Neuronal stem cell (in vitro differentiated cells): ENCODE measurements at regions not wholly inside any gene's neighbourhood (a gene's known extent, or its start where the extent isn't known, plus 50 kb on each side); places are given as distances from the start of the nearest gene placed in this dataset.

Experiments
- DNase-seq: peaks from one replicate; pipeline ENCODE4 v3.0.0-alpha.2; 2013; ENCODE audit warnings: low spot score
- H2AFZ ChIP-seq: one replicate; pipeline ENCODE4 v1.6.1; 2013; ENCODE audit warnings: mild to moderate bottlenecking, low read length, inconsistent platforms
- H2AK5ac ChIP-seq: 2 replicates; pipeline ENCODE4 v1.6.1; 2013; ENCODE audit warnings: low read depth, mild to moderate bottlenecking, inconsistent platforms, low read length, moderate library complexity, mixed read lengths
- H2BK120ac ChIP-seq: 2 replicates; pipeline ENCODE4 v1.6.1; 2013; ENCODE audit warnings: low read depth, mild to moderate bottlenecking, inconsistent platforms, low read length, moderate library complexity, mixed read lengths
- H2BK12ac ChIP-seq: one replicate; pipeline ENCODE4 v1.6.1; 2013; ENCODE audit warnings: low read length, inconsistent platforms
- H2BK15ac ChIP-seq: 2 replicates; pipeline ENCODE4 v1.6.1; 2013; ENCODE audit warnings: mild to moderate bottlenecking, low read length, inconsistent platforms, mixed read lengths
- H2BK5ac ChIP-seq: one replicate; pipeline ENCODE4 v1.6.1; 2013; ENCODE audit warnings: inconsistent platforms, mild to moderate bottlenecking, low read length, moderate library complexity
- H3K14ac ChIP-seq: one replicate; pipeline ENCODE4 v1.6.1; 2013; ENCODE audit warnings: low read length, inconsistent platforms
- H3K18ac ChIP-seq: 2 replicates; pipeline ENCODE4 v1.6.1; 2013; ENCODE audit warnings: low read length, inconsistent platforms
- H3K23ac ChIP-seq: 2 replicates; pipeline ENCODE4 v1.6.1; 2013; ENCODE audit warnings: low read depth, mild to moderate bottlenecking, mixed read lengths, low read length, inconsistent platforms; ENCODE audit not compliant: poor library complexity
- H3K27ac ChIP-seq: replicated peaks from 3 replicates; pipeline ENCODE4 v1.5.1; 2013; ENCODE audit warnings: low read length, inconsistent platforms
- H3K27me3 ChIP-seq, 3 experiments: 2 replicates each; pipeline ENCODE4 v1.6.1; 2013; ENCODE audit warnings: low read length in 3 of 3, mild to moderate bottlenecking in 2 of 3, inconsistent platforms in 1 of 3, low read depth in 1 of 3, mixed read lengths in 1 of 3, moderate library complexity in 1 of 3; ENCODE audit not compliant: control insufficient read depth in 3 of 3, insufficient read depth in 3 of 3
- H3K36me3 ChIP-seq, 2 donors: replicated peaks in 1 of 2; 2 replicates each; pipeline ENCODE4 v1.6.1; 2013; ENCODE audit warnings: low read length in 2 of 2; ENCODE audit not compliant: control insufficient read depth in 2 of 2, insufficient read depth in 2 of 2
- H3K4ac ChIP-seq: 2 replicates; pipeline ENCODE4 v1.6.1; 2013; ENCODE audit warnings: inconsistent platforms, mild to moderate bottlenecking, low read length, moderate library complexity
- H3K4me1 ChIP-seq, 2 donors: 1 replicate in 1 of 2; 2 replicates in 1 of 2; pipeline ENCODE4 v1.6.1; 2013; ENCODE audit warnings: low read length in 2 of 2, low read depth in 1 of 2; ENCODE audit not compliant: control insufficient read depth in 2 of 2, insufficient read depth in 1 of 2
- H3K4me2 ChIP-seq: one replicate; pipeline ENCODE4 v1.6.1; 2013; ENCODE audit warnings: mild to moderate bottlenecking, low read length, inconsistent platforms; ENCODE audit not compliant: insufficient read depth, poor library complexity, severe bottlenecking
- H3K4me3 ChIP-seq, 2 donors: 2 replicates each; pipeline ENCODE4 v1.5.1; 2013; ENCODE audit warnings: low read length in 2 of 2, mild to moderate bottlenecking in 2 of 2, inconsistent platforms in 1 of 2, moderate library complexity in 1 of 2
- H3K79me1 ChIP-seq: one replicate; pipeline ENCODE4 v1.6.1; 2013; ENCODE audit warnings: low read depth, mild to moderate bottlenecking, inconsistent platforms, low read length, moderate library complexity
- H3K9ac ChIP-seq: one replicate; pipeline ENCODE4 v1.6.1; 2013; ENCODE audit warnings: mild to moderate bottlenecking, low read depth, low read length, inconsistent platforms; ENCODE audit not compliant: poor library complexity
- H3K9me3 ChIP-seq, 2 donors: replicated peaks in 1 of 2; 2 replicates each; pipeline versions ENCODE3 to v1.6.1; 2013; ENCODE audit warnings: low read length in 2 of 2, mild to moderate bottlenecking in 2 of 2, inconsistent platforms in 1 of 2, low read depth in 1 of 2, mixed read lengths in 1 of 2, moderate library complexity in 1 of 2; ENCODE audit not compliant: control insufficient read depth in 2 of 2, insufficient read depth in 1 of 2
- H4K8ac ChIP-seq: one replicate; pipeline ENCODE4 v1.6.1; 2013; ENCODE audit warnings: low read depth, mild to moderate bottlenecking, inconsistent platforms, low read length, moderate library complexity
- H4K91ac ChIP-seq: one replicate; pipeline ENCODE4 v1.6.1; 2013; ENCODE audit warnings: low read length, low read depth, mild to moderate bottlenecking, inconsistent platforms; ENCODE audit not compliant: poor library complexity
- WGBS, 2 donors: extraction: QIAGEN DNeasy Blood & Tissue Kit; methylation state at CpG; one replicate each; pipeline ENCODE4 v1.1.7; 2013; ENCODE audit warnings: missing lambda C conversion rate in 2 of 2, mixed read lengths in 1 of 2; ENCODE audit not compliant: insufficient read length in 2 of 2, insufficient replicate concordance in 1 of 2; ENCODE audit errors: extremely low coverage in 2 of 2; 5-methylcytosine and 5-hydroxymethylcytosine counted together

- Histone ChIP-seq H3K4ac (no peak overlapping the region), H2BK15ac (no peak overlapping the region), H3K23ac (no peak overlapping the region), H3K79me1 (no peaks in the 10 kb centered on the region), H3K27ac (no peak overlapping the region), H3K18ac (peak overlapping the region; percentile 32), H3K4me2 (no peak overlapping the region), H2AK5ac (peak overlapping the region; percentile 27), H3K4me1 (peaks cover 0 to 2% of the 10 kb centered on the region in 2 donors), H4K8ac (no peak overlapping the region), H2AFZ (peak overlapping the region; percentile 35), H3K27me3 (peaks cover 0 to 14% (median 0%) of the 10 kb centered on the region in 3 experiments), H3K9ac (no peak overlapping the region), H4K91ac (no peak overlapping the region), H3K36me3 (peaks cover 0 to 2% of the 10 kb centered on the region in 2 donors), H2BK120ac (no peak overlapping the region), H2BK12ac (no peak overlapping the region), H3K9me3 (peaks cover 0 to 5% of the 10 kb centered on the region in 2 donors), H2BK5ac (no peak overlapping the region), H3K14ac (no peak overlapping the region), H3K4me3 (no peak overlapping the region)
- no CpG with 5 or more reads among the region's 15 CpGs for WGBS, 2 donors
- DNase-seq = no peak
Measured at GRCh38 chr1:9475061-9475627, 64.1 kb upstream of the SLC25A33 start.

- Histone ChIP-seq H3K4me3 (no peak overlapping the region), H4K91ac (no peak overlapping the region), H2BK120ac (no peak overlapping the region), H3K27me3 (peaks cover 0 to 23% (median 0%) of the 10 kb centered on the region in 3 experiments), H2BK5ac (no peak overlapping the region), H3K23ac (no peak overlapping the region), H3K9ac (no peak overlapping the region), H4K8ac (no peak overlapping the region), H3K18ac (no peak overlapping the region), H3K27ac (no peak overlapping the region), H3K9me3 (peaks cover 0 to 5% of the 10 kb centered on the region in 2 donors), H2AFZ (no peak overlapping the region), H3K36me3 (peaks cover 0 to 2% of the 10 kb centered on the region in 2 donors), H3K79me1 (no peaks in the 10 kb centered on the region), H2BK12ac (no peak overlapping the region), H3K4me2 (no peak overlapping the region), H3K14ac (no peak overlapping the region), H3K4ac (no peak overlapping the region), H2BK15ac (no peak overlapping the region), H2AK5ac (no peak overlapping the region), H3K4me1 (peaks cover 0 to 2% of the 10 kb centered on the region in 2 donors)
- WGBS, 2 donors = no CpG with 5 or more reads among the region's 4 CpGs
- no peak for DNase-seq
Measured at GRCh38 chr1:9476790-9477463, 62.3 kb upstream of the SLC25A33 start.

- H4K8ac ChIP-seq = no peak overlapping the region
- no peak overlapping the region for H2BK15ac ChIP-seq
- H3K27me3 ChIP-seq = peaks cover 0 to 23% (median 0%) of the 10 kb centered on the region in 3 experiments
- no peak overlapping the region for H3K4ac ChIP-seq
- no peak overlapping the region for H3K4me2 ChIP-seq
- H3K79me1 ChIP-seq = no peaks in the 10 kb centered on the region
- H3K14ac ChIP-seq = no peak overlapping the region
- H2BK12ac ChIP-seq = no peak overlapping the region
- H3K9me3 ChIP-seq = peaks cover 0 to 5% of the 10 kb centered on the region in 2 donors
- peak overlapping the region in 1 of 2 donors; percentile 20 for H3K4me3 ChIP-seq
- no peak overlapping the region for H3K27ac ChIP-seq
- H2AFZ ChIP-seq = no peak overlapping the region
- no peak overlapping the region for H3K23ac ChIP-seq
- H2AK5ac ChIP-seq = no peak overlapping the region
- H2BK5ac ChIP-seq = no peak overlapping the region
- peaks cover 0 to 2% of the 10 kb centered on the region in 2 donors for H3K36me3 ChIP-seq
- H3K9ac ChIP-seq = peak overlapping the region; percentile 13
- WGBS, 2 donors = no CpG with 5 or more reads among the region's 4 CpGs
- no peak overlapping the region for H4K91ac ChIP-seq
- peaks cover 0 to 2% of the 10 kb centered on the region in 2 donors for H3K4me1 ChIP-seq
- no peak overlapping the region for H3K18ac ChIP-seq
- H2BK120ac ChIP-seq = no peak overlapping the region
- no peak for DNase-seq
Measured at GRCh38 chr1:9477535-9477934, 61.7 kb upstream of the SLC25A33 start.

- Histone ChIP-seq H3K4me1 (peaks cover 0 to 2% of the 10 kb centered on the region in 2 donors), H2AK5ac (no peak overlapping the region), H3K14ac (no peak overlapping the region), H3K79me1 (no peaks in the 10 kb centered on the region), H3K36me3 (peaks cover 0 to 2% of the 10 kb centered on the region in 2 donors), H2BK5ac (no peak overlapping the region), H3K9ac (peak overlapping the region; percentile 13), H4K91ac (no peak overlapping the region), H3K23ac (no peak overlapping the region), H2BK12ac (no peak overlapping the region), H4K8ac (no peak overlapping the region), H2BK120ac (no peak overlapping the region), H2BK15ac (no peak overlapping the region), H3K4me3 (peak overlapping the region in 1 of 2 donors; percentile 20), H3K18ac (no peak overlapping the region), H3K27me3 (peaks cover 0 to 27% (median 0%) of the 10 kb centered on the region in 3 experiments), H3K27ac (no peak overlapping the region), H3K4me2 (no peak overlapping the region), H3K4ac (no peak overlapping the region), H2AFZ (no peak overlapping the region), H3K9me3 (peaks cover 0 to 5% of the 10 kb centered on the region in 2 donors)
- DNase-seq = no peak
- WGBS, 2 donors = no CpG with 5 or more reads among the region's 6 CpGs
Measured at GRCh38 chr1:9478021-9478420, 61.2 kb upstream of the SLC25A33 start.
